Lower lobe of right lung (tissue), 2 donors: ENCODE measurements at regions not wholly inside any gene's neighbourhood (a gene's known extent, or its start where the extent isn't known, plus 50 kb on each side); places are given as distances from the start of the nearest gene placed in this dataset.
A peak's percentile ranks its signal among the peaks of the same experiment; 100 is the strongest.
"Not testable (repeated sequence)": the region's sequence is repeated elsewhere in the genome, so short reads cannot be mapped to it uniquely, and the experiment has no call there.

ENCODE experiments used
- ATAC-seq, 2 donors: fragments of 200-7000 bp; cut with Tn5 transposase; one replicate each; pipeline ENCODE4 v1.9.1; 2020 to 2022; ENCODE audit warnings: mild to moderate bottlenecking in 2 of 2, moderate library complexity in 2 of 2
- DNase-seq: peaks from one replicate; pipeline ENCODE4 v3.0.0-alpha.2; 2020
- H3K27ac ChIP-seq: fragments of 200-600 bp; one replicate; pipeline ENCODE4 v1.8.0; 2022
- H3K27me3 ChIP-seq: fragments of 200-600 bp; one replicate; pipeline ENCODE4 v1.8.0; 2022; ENCODE audit warnings: low read depth
- H3K36me3 ChIP-seq: fragments of 200-600 bp; one replicate; pipeline ENCODE4 v1.8.0; 2022; ENCODE audit warnings: mild to moderate bottlenecking
- H3K4me1 ChIP-seq: fragments of 200-600 bp; one replicate; pipeline ENCODE4 v1.8.0; 2022
- H3K4me3 ChIP-seq: fragments of 200-600 bp; one replicate; pipeline ENCODE4 v1.8.0; 2022; ENCODE audit warnings: mild to moderate bottlenecking
- H3K9me3 ChIP-seq: fragments of 200-600 bp; one replicate; pipeline ENCODE4 v1.8.0; 2022
- CTCF ChIP-seq: fragments of 200-600 bp; IDR thresholded peaks from one replicate; pipeline ENCODE4 v1.8.0; 2022; ENCODE audit warnings: antibody characterized with exemption, mild to moderate bottlenecking
- intact Hi-C: fragments of 100-400 bp; cut with DNase I; formaldehyde crosslinking; loops from one replicate; pipeline ENCODE4 v1.11.0; 2022
- donor health status: DM: no; HTN: yes; CAD: no; lungs with severe emphysema.

DNA sequence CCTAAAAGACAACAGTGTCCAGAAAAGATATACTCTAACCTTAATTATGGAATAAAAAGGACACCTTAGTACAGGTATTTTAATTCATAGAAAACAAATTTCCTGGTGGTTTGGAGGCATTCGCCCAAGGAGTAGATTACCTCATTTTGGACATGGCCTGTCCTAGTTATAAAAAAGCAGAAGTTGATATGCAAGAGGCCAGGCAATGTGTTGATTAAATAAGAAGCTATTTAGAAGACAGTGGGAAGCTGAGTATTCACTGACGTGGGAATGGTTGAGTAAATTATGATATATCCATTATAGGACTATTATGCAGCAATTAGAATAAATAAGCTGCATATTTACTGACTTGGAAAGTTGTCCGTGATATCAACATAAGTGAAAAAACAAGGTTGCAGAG is 314.9 kb downstream of the ALDH8A1 start:
- ATAC-seq (no peak), DNase-seq (no peak)
- no peak overlapping the region for H3K27ac ChIP-seq
- H3K27me3 ChIP-seq: no peaks in the 10 kb centered on the region
- intact Hi-C loops: no loop called here
- peaks cover 6% of the 10 kb centered on the region for H3K4me1 ChIP-seq
- TF ChIP-seq CTCF: no peak
- H3K4me3 ChIP-seq: no peak overlapping the region
- H3K9me3 ChIP-seq: no peaks in the 10 kb centered on the region
- H3K36me3 ChIP-seq: no peaks in the 10 kb centered on the region

- Histone ChIP-seq H3K27me3 (no peaks in the 10 kb centered on the region), H3K36me3 (no peaks in the 10 kb centered on the region), H3K9me3 (no peaks in the 10 kb centered on the region), H3K27ac (no peak overlapping the region), H3K4me1 (peaks cover 6% of the 10 kb centered on the region), H3K4me3 (no peak overlapping the region)
- DNase-seq: no peak
- TF ChIP-seq CTCF: no peak
- ATAC-seq: no peak
- intact Hi-C loops: no loop called here
Observed at GRCh38 chr6:134634466-134634865, 315.4 kb downstream of the ALDH8A1 start.

- ATAC-seq, H3K4me1 ChIP-seq, H3K36me3 ChIP-seq, H3K9me3 ChIP-seq, H3K27ac ChIP-seq, DNase-seq, intact Hi-C loops, H3K4me3 ChIP-seq, H3K27me3 ChIP-seq: not testable (repeated sequence)
Observed at GRCh38 chr6:134632982-134633940, 315.3 kb upstream of the SGK1 start.

DNA sequence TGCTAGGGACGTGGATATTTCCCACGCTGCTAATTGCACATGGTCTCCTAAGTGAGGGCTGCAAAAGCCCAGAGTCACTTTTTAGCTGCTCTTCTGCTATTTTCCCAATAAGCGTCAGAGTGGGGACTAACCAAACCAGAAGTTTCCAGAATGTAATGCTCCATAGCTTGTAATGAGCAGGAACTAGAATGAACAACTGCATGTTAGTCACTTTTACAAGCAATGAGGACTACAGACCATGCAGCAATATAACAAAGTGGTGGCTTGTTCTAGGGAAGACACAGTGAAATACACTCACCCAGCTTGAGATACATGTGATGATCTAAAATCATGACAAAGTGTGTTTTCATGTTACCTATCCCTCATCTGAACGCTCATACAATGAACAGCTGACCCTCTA is 314.1 kb upstream of the SGK1 start:
- Histone ChIP-seq H3K36me3 (no peaks in the 10 kb centered on the region), H3K4me3 (no peak overlapping the region), H3K9me3 (no peaks in the 10 kb centered on the region), H3K27me3 (no peaks in the 10 kb centered on the region), H3K27ac (no peak overlapping the region), H3K4me1 (peaks cover 6% of the 10 kb centered on the region)
- no peak for TF ChIP-seq CTCF
- intact Hi-C loops: no loop called here
- no peak for ATAC-seq
- no peak for DNase-seq

- Histone ChIP-seq H3K27ac (no peak overlapping the region), H3K36me3 (no peaks in the 10 kb centered on the region), H3K9me3 (no peaks in the 10 kb centered on the region), H3K4me3 (no peak overlapping the region), H3K27me3 (no peaks in the 10 kb centered on the region), H3K4me1 (peaks cover 6% of the 10 kb centered on the region)
- ATAC-seq: no peak
- no peak for DNase-seq
- no peak for TF ChIP-seq CTCF
- intact Hi-C loops: no loop called here
Observed at GRCh38 chr6:134631398-134631924, 313.5 kb upstream of the SGK1 start.

DNA sequence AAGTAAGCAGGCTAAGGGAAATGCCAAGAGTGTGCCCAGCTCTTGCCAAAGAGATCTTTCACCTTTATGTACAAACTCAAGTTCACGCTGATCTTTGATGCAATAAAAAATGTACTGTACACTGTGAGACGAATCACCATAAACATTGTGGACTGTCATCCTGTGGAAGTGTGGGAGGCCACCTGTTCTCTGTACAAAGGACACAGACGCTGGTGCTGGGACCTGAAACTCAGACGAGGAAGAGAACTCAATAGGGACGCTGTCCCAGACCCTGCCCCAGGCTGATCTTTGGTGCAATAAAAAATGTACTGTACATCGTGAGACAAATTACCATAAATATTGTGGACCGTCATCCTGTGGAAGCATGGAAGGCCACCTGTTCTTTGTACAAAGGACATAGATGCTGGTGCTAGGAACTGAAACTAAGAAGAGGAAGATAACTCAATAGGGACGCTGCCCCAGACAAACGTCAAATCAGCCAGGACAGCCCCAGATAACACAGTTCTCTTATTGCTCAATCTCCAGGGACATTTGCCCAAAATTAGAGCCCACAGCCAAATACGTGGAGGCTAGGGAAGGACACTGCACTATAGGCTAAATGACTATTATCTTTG is 312.7 kb upstream of the SGK1 start:
- Histone ChIP-seq H3K36me3 (no peaks in the 10 kb centered on the region), H3K4me3 (no peak overlapping the region), H3K27ac (no peak overlapping the region), H3K27me3 (no peaks in the 10 kb centered on the region), H3K4me1 (peaks cover 6% of the 10 kb centered on the region), H3K9me3 (no peaks in the 10 kb centered on the region)
- peak; percentile 64 to 74 for ATAC-seq
- DNase-seq: no peak
- no peak for TF ChIP-seq CTCF
- intact Hi-C loops: no loop called here
